ENCODE measurements at regions not wholly inside any gene's neighbourhood (a gene's known extent, or its start where the extent isn't known, plus 50 kb on each side); places are given as distances from the start of the nearest gene placed in this dataset.

GRCh38 chr9:16321461-16322119, 548.9 kb downstream of the BNC2 start:
- DNase-seq: no peak
- no peak overlapping the region for H3K4me3 Mint-ChIP-seq
- POLR2A ChIA-PET: no interaction called here

GRCh38 chr9:16322849-16323248, 547.6 kb downstream of the BNC2 start:
- Mint-ChIP-seq H3K4me1 (no peaks in the 10 kb centered on the region), H3K4me3 (no peak overlapping the region), H3K27me3 (no peaks in the 10 kb centered on the region), H3K9me3 (no peaks in the 10 kb centered on the region), H3K27ac (no peak overlapping the region), H3K36me3 (no peaks in the 10 kb centered on the region)
- POLR2A ChIA-PET: no interaction called here
- ATAC-seq (ENCODE audit: low read depth) (no peak), DNase-seq (no peak)

More at GRCh38 chr9:16321461-16322119, 548.9 kb downstream of the BNC2 start:
- H3K27me3 Mint-ChIP-seq: no peaks in the 10 kb centered on the region
- no peaks in the 10 kb centered on the region for H3K36me3 Mint-ChIP-seq
- H3K27ac Mint-ChIP-seq: no peak overlapping the region
- H3K9me3 Mint-ChIP-seq: no peaks in the 10 kb centered on the region
- no peaks in the 10 kb centered on the region for H3K4me1 Mint-ChIP-seq
- no peak for ATAC-seq (ENCODE audit: low read depth)

GRCh38 chr9:16325966-16326365, 544.5 kb downstream of the BNC2 start:
- POLR2A ChIA-PET: no interaction called here
- DNase-seq: no peak
- Mint-ChIP-seq H3K9me3 (no peaks in the 10 kb centered on the region), H3K27me3 (no peaks in the 10 kb centered on the region), H3K27ac (no peak overlapping the region), H3K4me3 (no peak overlapping the region), H3K36me3 (no peaks in the 10 kb centered on the region), H3K4me1 (no peaks in the 10 kb centered on the region)
- no peak for ATAC-seq (ENCODE audit: low read depth)

- ATAC-seq (ENCODE audit: low read depth) (no peak), DNase-seq (no peak)
- POLR2A ChIA-PET: interaction anchor here (0.6 kb wide), 1 partner anchor 182 kb away, joined by 3 read pairs; no protein-coding TSS in a partner anchor
- Mint-ChIP-seq H3K36me3 (no peaks in the 10 kb centered on the region), H3K4me1 (no peaks in the 10 kb centered on the region), H3K9me3 (no peaks in the 10 kb centered on the region), H3K27ac (no peak overlapping the region), H3K27me3 (no peaks in the 10 kb centered on the region), H3K4me3 (no peak overlapping the region)
Observed at GRCh38 chr9:16328349-16328748, 542.1 kb downstream of the BNC2 start.

GRCh38 chr9:16329671-16330113, 540.8 kb downstream of the BNC2 start:
- Mint-ChIP-seq H3K27ac (no peak overlapping the region), H3K27me3 (no peaks in the 10 kb centered on the region), H3K4me1 (no peaks in the 10 kb centered on the region), H3K4me3 (no peak overlapping the region), H3K9me3 (no peaks in the 10 kb centered on the region), H3K36me3 (no peaks in the 10 kb centered on the region)
- ATAC-seq (ENCODE audit: low read depth): no peak
- POLR2A ChIA-PET: no interaction called here
- DNase-seq: no peak

GRCh38 chr9:16331031-16331430, 539.4 kb downstream of the BNC2 start:
- Mint-ChIP-seq H3K27ac (no peak overlapping the region), H3K36me3 (no peaks in the 10 kb centered on the region), H3K9me3 (peaks cover 3% of the 10 kb centered on the region), H3K4me3 (no peak overlapping the region), H3K4me1 (no peaks in the 10 kb centered on the region), H3K27me3 (no peaks in the 10 kb centered on the region)
- DNase-seq (no peak), ATAC-seq (ENCODE audit: low read depth) (no peak)
- POLR2A ChIA-PET: no interaction called here

GRCh38 chr9:16331527-16331926, 538.9 kb downstream of the BNC2 start:
- peaks cover 6% of the 10 kb centered on the region for H3K9me3 Mint-ChIP-seq

GRCh38 chr9:16333691-16334090, 536.8 kb downstream of the BNC2 start:
- no peak overlapping the region for H3K4me3 Mint-ChIP-seq
- ATAC-seq (ENCODE audit: low read depth): no peak
- DNase-seq: no peak
- peaks cover 6% of the 10 kb centered on the region for H3K9me3 Mint-ChIP-seq
- POLR2A ChIA-PET: no interaction called here
- no peaks in the 10 kb centered on the region for H3K36me3 Mint-ChIP-seq
- no peaks in the 10 kb centered on the region for H3K4me1 Mint-ChIP-seq
- no peaks in the 10 kb centered on the region for H3K27me3 Mint-ChIP-seq
- no peak overlapping the region for H3K27ac Mint-ChIP-seq

More at GRCh38 chr9:16331527-16331926, 538.9 kb downstream of the BNC2 start:
- Mint-ChIP-seq H3K36me3 (no peaks in the 10 kb centered on the region), H3K4me1 (no peaks in the 10 kb centered on the region), H3K27me3 (no peaks in the 10 kb centered on the region), H3K4me3 (no peak overlapping the region), H3K27ac (no peak overlapping the region)
- POLR2A ChIA-PET: no interaction called here
- DNase-seq (no peak), ATAC-seq (ENCODE audit: low read depth) (no peak)

- DNase-seq (no peak), ATAC-seq (ENCODE audit: low read depth) (no peak)
- Mint-ChIP-seq H3K4me3 (no peak overlapping the region), H3K36me3 (no peaks in the 10 kb centered on the region), H3K27me3 (no peaks in the 10 kb centered on the region), H3K4me1 (no peaks in the 10 kb centered on the region), H3K9me3 (peaks cover 6% of the 10 kb centered on the region), H3K27ac (no peak overlapping the region)
- POLR2A ChIA-PET: no interaction called here
Observed at GRCh38 chr9:16335788-16336580, 534.5 kb downstream of the BNC2 start.

GRCh38 chr9:16336833-16337232, 533.6 kb downstream of the BNC2 start:
- DNase-seq: no peak
- Mint-ChIP-seq H3K4me1 (no peaks in the 10 kb centered on the region), H3K27me3 (no peaks in the 10 kb centered on the region), H3K9me3 (peaks cover 6% of the 10 kb centered on the region), H3K4me3 (no peak overlapping the region), H3K36me3 (no peaks in the 10 kb centered on the region), H3K27ac (no peak overlapping the region)
- no peak for ATAC-seq (ENCODE audit: low read depth)
- POLR2A ChIA-PET: no interaction called here

- Mint-ChIP-seq H3K27ac (no peak overlapping the region), H3K36me3 (no peaks in the 10 kb centered on the region), H3K4me1 (no peaks in the 10 kb centered on the region), H3K9me3 (peaks cover 6% of the 10 kb centered on the region), H3K27me3 (no peaks in the 10 kb centered on the region), H3K4me3 (no peak overlapping the region)
- POLR2A ChIA-PET: no interaction called here
- DNase-seq (no peak), ATAC-seq (ENCODE audit: low read depth) (no peak)
Observed at GRCh38 chr9:16337322-16338029, 533.0 kb downstream of the BNC2 start.

- Mint-ChIP-seq H3K4me3 (no peak overlapping the region), H3K27me3 (peaks cover 3% of the 10 kb centered on the region), H3K36me3 (no peaks in the 10 kb centered on the region), H3K4me1 (no peaks in the 10 kb centered on the region), H3K9me3 (peaks cover under 1% of the 10 kb centered on the region), H3K27ac (no peak overlapping the region)
- ATAC-seq (ENCODE audit: low read depth) (no peak), DNase-seq (no peak)
- POLR2A ChIA-PET: no interaction called here
Observed at GRCh38 chr9:16341177-16341576, 529.3 kb downstream of the BNC2 start.

GRCh38 chr9:16342246-16343020, 528.0 kb downstream of the BNC2 start:
- Mint-ChIP-seq H3K4me3 (no peak overlapping the region), H3K4me1 (no peaks in the 10 kb centered on the region), H3K36me3 (no peaks in the 10 kb centered on the region), H3K27ac (no peak overlapping the region), H3K27me3 (peaks cover 3% of the 10 kb centered on the region), H3K9me3 (no peaks in the 10 kb centered on the region)
- DNase-seq: no peak
- POLR2A ChIA-PET: no interaction called here
- ATAC-seq (ENCODE audit: low read depth): no peak

All from activated naive CD8-positive, alpha-beta T cell treated with anti-CD3 and anti-CD28 coated beads, Interleukin-2, amount 10 ng/mL, durations not matched to agents 7 days and 5 days (primary cell).